ENCODE measurements at regions not wholly inside any gene's neighbourhood (a gene's known extent, or its start where the extent isn't known, plus 50 kb on each side); places are given as distances from the start of the nearest gene placed in this dataset.

- no peak overlapping the region for H3K4me3 ChIP-seq (ENCODE audit: low read length)
- TF ChIP-seq, protein P1, sequence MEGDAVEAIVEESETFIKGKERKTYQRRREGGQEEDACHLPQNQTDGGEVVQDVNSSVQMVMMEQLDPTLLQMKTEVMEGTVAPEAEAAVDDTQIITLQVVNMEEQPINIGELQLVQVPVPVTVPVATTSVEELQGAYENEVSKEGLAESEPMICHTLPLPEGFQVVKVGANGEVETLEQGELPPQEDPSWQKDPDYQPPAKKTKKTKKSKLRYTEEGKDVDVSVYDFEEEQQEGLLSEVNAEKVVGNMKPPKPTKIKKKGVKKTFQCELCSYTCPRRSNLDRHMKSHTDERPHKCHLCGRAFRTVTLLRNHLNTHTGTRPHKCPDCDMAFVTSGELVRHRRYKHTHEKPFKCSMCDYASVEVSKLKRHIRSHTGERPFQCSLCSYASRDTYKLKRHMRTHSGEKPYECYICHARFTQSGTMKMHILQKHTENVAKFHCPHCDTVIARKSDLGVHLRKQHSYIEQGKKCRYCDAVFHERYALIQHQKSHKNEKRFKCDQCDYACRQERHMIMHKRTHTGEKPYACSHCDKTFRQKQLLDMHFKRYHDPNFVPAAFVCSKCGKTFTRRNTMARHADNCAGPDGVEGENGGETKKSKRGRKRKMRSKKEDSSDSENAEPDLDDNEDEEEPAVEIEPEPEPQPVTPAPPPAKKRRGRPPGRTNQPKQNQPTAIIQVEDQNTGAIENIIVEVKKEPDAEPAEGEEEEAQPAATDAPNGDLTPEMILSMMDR (IDR thresholded peaks at IDR 0.05; ENCODE audit: insufficient read depth, low read depth, low read length, missing control alignments), result peak; percentile 55
- peak; percentile 40 for DNase-seq (ENCODE audit: low read depth)
Measured at GRCh38 chr10:128178302-128178958, 52.2 kb upstream of the MKI67 start.

- no peak for DNase-seq (ENCODE audit: low read depth)
- H3K4me3 ChIP-seq (ENCODE audit: low read length), result no peak overlapping the region
- TF ChIP-seq, protein P1 (IDR thresholded peaks at IDR 0.05; ENCODE audit: insufficient read depth, low read depth, low read length, missing control alignments), result no peak
Measured at GRCh38 chr10:128180843-128181242, 54.6 kb upstream of the MKI67 start.

DNA sequence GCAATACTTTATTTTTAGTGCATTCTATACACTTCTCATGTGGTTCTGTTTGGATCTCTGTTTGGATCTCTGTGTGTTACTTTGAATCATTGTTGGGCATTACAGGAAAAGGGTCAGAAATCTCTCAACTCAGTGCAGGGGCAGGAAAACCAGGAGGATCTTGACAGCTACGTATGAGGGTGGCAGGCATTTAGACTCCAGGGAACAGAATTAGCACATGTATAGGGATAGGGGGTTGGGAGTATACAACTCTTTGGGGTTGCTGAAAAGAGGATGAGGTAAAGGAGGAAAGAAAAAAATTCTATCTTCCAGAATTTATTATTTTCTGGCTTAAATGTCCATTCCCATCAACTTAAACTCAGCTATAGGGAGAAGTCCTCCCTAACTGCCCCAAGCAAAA is 59.4 kb upstream of the MKI67 start:
- H3K4me3 ChIP-seq (ENCODE audit: low read length), result no peak overlapping the region
- no peak for DNase-seq (ENCODE audit: low read depth)
- TF ChIP-seq, protein P1 (IDR thresholded peaks at IDR 0.05; ENCODE audit: insufficient read depth, low read depth, low read length, missing control alignments), result no peak

DNA sequence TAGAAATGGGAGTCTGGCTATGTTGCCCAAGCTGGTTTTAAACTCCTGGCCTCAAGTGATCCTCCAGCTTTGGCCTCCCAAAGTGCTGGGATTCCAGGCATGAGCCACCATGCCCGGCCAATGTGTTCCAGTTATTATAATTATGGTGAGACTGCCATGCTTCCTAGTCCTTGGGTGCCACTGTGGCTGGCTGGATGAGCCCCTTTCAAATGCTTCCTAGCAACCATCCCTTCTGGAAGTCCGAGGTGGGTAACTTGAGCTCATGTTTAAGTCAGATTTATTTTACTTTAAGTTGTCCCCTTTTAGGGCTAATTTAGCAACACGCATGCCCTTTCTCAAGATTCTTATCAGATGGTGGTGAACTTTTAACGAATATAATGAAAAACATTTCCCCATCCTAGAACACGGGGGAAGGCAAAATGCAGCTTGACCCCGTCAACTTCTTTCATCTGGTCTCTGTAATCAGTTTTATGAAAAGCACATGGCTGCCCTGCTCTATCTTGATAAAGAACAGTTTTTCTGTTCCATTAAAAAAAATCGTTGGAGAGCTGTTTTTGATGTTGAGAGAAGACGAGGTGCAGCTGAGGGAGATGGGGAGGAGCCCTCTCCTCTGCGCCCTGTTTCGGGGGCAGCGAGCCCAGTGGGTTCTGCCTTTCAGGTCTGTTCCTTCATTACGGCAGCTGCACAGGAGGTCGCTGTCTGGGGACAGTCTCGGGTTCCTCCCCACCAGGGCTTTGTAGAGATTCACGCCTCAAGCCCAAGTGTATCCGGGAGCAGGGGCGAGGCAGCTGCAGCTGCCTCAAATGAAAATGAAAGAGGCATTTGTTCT is 61.0 kb upstream of the MKI67 start:
- no peak for DNase-seq (ENCODE audit: low read depth)
- TF ChIP-seq, protein P1 (IDR thresholded peaks at IDR 0.05; ENCODE audit: insufficient read depth, low read depth, low read length, missing control alignments), result no peak
- H3K4me3 ChIP-seq (ENCODE audit: low read length), result no peak overlapping the region

- no peak overlapping the region for H3K4me3 ChIP-seq (ENCODE audit: low read length)
- TF ChIP-seq, protein P1 (IDR thresholded peaks at IDR 0.05; ENCODE audit: insufficient read depth, low read depth, low read length, missing control alignments), result no peak
- DNase-seq (ENCODE audit: low read depth), result no peak
Measured at GRCh38 chr10:128187788-128188185, 61.6 kb upstream of the MKI67 start.

DNA sequence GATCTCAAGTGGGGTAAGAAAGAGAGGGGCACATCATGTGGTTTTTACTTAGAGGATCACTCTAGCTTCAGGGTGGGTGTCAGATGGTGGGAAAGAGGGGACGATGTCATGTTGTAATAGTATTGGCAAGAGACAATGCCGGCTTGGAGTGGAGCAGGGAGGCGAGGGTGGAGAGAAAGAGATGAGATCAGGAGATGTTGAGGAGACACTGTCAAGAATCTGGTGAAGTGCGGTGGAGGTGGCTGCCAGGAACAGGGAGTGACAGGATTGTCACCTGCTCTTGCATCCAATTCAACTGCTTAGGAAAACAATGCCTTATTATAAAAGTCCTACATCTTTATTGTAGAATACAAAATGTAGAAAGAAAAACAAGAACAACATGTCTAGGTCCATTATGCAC is 63.0 kb upstream of the MKI67 start:
- TF ChIP-seq, protein P1 (IDR thresholded peaks at IDR 0.05; ENCODE audit: insufficient read depth, low read depth, low read length, missing control alignments), result no peak
- DNase-seq (ENCODE audit: low read depth), result no peak
- H3K4me3 ChIP-seq (ENCODE audit: low read length), result no peak overlapping the region

Measured in epithelial cell of esophagus (primary cell).